ENCODE measurements at regions not wholly inside any gene's neighbourhood (a gene's known extent, or its start where the extent isn't known, plus 50 kb on each side); places are given as distances from the start of the nearest gene placed in this dataset.
"Not testable (repeated sequence)": the region's sequence is repeated elsewhere in the genome, so short reads cannot be mapped to it uniquely, and the experiment has no call there.

DNA sequence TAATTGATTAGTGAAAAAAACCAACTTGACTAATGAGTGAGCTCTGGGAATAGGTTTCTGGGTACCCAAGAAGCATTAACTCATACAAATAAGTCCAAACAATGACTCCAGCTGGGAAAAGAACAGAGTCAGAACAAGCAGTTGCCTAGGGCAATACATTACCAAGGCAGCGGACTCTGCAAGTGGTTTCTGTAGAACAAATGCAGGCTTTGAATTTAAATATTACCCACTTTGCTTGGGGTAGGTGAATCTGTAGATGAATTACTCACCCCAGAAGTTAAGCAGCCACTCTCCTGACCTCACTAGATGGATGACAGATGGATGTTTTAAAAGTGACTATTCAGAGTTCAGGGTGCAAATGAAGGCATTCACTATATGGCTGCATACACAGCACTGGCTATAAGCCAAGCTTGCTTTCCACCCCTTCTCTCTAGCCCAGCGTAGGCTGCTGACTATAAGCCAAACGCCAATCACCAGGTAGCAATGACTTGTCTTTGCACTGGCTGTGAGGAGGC, 73.1 kb upstream of the BHLHE40 start:
- Histone ChIP-seq H3K27me3 (no peaks in the 10 kb centered on the region), H3K36me3 (no peaks in the 10 kb centered on the region), H3K4me1 (no peaks in the 10 kb centered on the region), H3K9me3 (no peaks in the 10 kb centered on the region), H3K27ac (no peak overlapping the region), H3K4me3 (no peak overlapping the region)
- intact Hi-C loops (cut with DNase I): no loop called here
- DNase-seq (ENCODE audit: low spot score in 2 of 2): no peak
- TF ChIP-seq, protein P1, sequence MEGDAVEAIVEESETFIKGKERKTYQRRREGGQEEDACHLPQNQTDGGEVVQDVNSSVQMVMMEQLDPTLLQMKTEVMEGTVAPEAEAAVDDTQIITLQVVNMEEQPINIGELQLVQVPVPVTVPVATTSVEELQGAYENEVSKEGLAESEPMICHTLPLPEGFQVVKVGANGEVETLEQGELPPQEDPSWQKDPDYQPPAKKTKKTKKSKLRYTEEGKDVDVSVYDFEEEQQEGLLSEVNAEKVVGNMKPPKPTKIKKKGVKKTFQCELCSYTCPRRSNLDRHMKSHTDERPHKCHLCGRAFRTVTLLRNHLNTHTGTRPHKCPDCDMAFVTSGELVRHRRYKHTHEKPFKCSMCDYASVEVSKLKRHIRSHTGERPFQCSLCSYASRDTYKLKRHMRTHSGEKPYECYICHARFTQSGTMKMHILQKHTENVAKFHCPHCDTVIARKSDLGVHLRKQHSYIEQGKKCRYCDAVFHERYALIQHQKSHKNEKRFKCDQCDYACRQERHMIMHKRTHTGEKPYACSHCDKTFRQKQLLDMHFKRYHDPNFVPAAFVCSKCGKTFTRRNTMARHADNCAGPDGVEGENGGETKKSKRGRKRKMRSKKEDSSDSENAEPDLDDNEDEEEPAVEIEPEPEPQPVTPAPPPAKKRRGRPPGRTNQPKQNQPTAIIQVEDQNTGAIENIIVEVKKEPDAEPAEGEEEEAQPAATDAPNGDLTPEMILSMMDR (IDR thresholded peaks at IDR 0.05): no peak

DNA sequence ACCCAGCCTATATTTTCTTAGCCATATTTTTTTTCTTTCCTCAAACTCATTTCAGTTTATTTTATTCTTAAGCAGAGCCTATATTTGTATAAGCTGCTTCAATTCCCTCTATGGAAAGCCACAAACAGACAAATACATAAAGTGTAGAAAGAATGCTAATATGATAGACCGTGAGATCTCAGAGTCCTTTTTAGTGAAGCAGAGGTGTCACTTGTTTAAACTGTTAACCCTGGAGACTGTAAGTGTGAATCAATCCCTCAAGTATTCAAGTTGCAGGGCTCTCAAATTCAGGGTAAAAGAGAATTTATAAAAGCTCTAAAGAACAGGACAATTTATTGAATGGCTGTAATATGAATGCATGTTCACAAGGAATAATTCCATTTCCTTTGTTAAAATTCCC, 72.2 kb upstream of the BHLHE40 start:
- Histone ChIP-seq H3K4me1 (no peaks in the 10 kb centered on the region), H3K27me3 (no peaks in the 10 kb centered on the region), H3K4me3 (no peak overlapping the region), H3K27ac (no peak overlapping the region), H3K36me3 (no peaks in the 10 kb centered on the region), H3K9me3 (no peaks in the 10 kb centered on the region)
- TF ChIP-seq, protein P1 (IDR thresholded peaks at IDR 0.05): no peak
- no peak for DNase-seq (ENCODE audit: low spot score in 2 of 2)
- intact Hi-C loops (cut with DNase I): no loop called here

DNA sequence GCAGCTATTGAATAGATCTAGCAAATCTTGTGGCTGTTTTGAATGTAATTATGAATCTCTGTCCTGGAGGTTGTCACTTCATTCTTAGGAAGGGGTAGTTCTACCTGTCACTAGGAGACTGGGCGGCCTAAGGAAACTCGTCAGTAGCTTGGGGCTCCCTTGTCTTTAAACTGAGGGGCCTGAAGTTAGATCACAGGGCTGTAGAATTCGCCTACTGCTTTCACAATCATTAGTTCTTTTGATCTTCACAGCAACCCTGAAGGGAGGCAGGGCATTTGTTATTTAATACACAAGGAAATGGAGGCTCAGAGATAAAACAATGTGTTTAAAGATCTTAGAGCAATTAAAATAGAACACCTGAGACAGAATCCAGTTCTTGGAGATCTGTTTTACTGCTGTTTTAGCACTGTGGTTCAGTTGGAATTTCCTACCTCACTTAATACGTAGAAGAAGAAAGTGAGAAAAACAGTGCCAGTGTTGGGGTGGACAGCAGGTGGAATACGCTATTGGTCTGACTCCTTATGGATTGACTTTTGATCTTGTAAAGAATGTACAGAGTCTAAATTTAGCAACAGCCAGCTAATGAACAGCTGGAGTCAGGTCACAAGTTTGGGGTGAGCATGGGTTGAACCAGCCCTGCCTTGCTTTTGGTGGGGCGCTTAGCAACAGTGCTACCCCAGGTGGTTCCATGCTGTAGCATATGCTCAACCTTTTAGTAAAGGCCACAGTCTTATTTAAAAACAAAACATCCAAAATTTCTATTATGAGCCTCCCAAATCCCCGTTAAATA, 71.4 kb upstream of the BHLHE40 start:
- H3K36me3 ChIP-seq: no peaks in the 10 kb centered on the region
- H3K27ac ChIP-seq: no peak overlapping the region
- TF ChIP-seq, protein P1 (IDR thresholded peaks at IDR 0.05): no peak
- no peak overlapping the region for H3K4me3 ChIP-seq
- DNase-seq (ENCODE audit: low spot score in 2 of 2): no peak
- H3K4me1 ChIP-seq: no peaks in the 10 kb centered on the region
- no peaks in the 10 kb centered on the region for H3K9me3 ChIP-seq
- H3K27me3 ChIP-seq: no peaks in the 10 kb centered on the region
- intact Hi-C loops (cut with DNase I): no loop called here

DNA sequence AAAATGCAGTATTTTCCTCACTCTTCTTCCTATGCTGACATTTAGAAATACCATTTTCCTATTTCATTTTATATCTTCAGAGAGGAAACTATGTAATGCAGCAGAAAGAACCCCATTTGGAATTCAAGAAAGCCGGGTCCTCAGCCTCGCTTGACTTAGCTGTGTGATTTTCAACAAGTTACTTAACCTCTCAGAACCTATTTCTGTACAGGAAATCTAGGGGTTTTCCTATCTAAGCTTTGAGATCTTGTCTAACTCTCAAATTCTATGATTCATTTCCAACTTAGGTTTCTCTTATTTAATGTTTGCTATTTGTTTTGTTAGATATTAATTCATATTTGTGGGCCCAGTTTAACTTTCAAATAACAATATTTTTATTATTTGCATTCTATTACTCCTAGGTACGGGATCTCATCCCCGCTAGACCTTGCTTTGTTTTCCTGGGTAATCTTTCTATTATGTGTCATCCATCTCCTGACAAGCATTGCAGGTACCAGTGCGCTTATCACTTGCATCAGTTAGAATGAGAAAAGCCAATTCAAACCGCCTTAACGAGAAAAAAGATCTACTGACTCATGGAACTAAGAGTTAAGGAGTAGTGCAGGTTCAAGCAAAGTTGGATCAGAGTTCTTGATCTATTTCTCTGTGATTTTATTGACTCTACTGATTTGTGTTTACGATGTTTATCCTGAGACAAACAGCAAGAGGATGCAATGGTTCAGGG, 70.6 kb upstream of the BHLHE40 start:
- intact Hi-C loops (cut with DNase I): no loop called here
- TF ChIP-seq, protein P1 (IDR thresholded peaks at IDR 0.05): no peak

DNA sequence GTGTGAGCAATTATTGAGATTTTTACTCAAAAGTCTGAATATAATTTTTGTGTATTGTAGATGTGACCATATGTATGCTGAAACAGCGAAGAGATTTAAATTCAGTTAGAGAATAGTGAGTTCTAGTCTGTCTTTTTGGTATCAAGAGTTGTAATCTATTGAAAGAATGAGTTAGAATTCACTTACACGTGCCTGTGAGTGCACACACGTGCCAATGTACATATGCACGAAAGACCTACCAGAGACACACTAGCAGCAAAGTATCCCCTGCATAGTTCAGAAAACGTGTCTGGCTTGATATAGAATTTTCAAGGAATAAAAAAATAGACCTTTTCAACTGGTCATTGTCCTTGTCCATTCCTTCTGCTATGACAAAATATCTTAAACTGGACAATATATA, 64.8 kb upstream of the BHLHE40 start:
- TF ChIP-seq, protein P1 (IDR thresholded peaks at IDR 0.05): no peak
- H3K27ac ChIP-seq: no peak overlapping the region
- H3K36me3 ChIP-seq: no peaks in the 10 kb centered on the region
- intact Hi-C loops (cut with DNase I): no loop called here
- H3K4me3 ChIP-seq: no peak overlapping the region
- H3K27me3 ChIP-seq: no peaks in the 10 kb centered on the region
- no peaks in the 10 kb centered on the region for H3K9me3 ChIP-seq
- H3K4me1 ChIP-seq: no peaks in the 10 kb centered on the region
- no peak for DNase-seq (ENCODE audit: low spot score in 2 of 2)

More for the DNA sequence above, 70.6 kb upstream of the BHLHE40 start:
- Histone ChIP-seq H3K27ac (no peak overlapping the region), H3K9me3 (no peaks in the 10 kb centered on the region), H3K36me3 (no peaks in the 10 kb centered on the region), H3K27me3 (no peaks in the 10 kb centered on the region), H3K4me1 (no peaks in the 10 kb centered on the region), H3K4me3 (no peak overlapping the region)
- DNase-seq (ENCODE audit: low spot score in 2 of 2): no peak

DNA sequence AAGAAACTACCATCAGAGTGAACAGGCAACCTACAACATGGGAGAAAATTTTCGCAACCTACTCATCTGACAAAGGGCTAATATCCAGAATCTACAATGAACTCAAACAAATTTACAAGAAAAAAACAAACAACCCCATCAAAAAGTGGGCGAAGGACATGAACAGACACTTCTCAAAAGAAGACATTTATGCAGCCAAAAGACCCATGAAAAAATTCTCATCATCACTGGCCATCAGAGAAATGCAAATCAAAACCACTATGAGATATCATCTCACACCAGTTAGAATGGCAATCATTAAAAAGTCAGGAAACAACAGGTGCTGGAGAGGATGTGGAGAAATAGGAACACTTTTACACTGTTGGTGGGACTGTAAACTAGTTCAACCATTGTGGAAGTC, 57.6 kb upstream of the BHLHE40 start:
- H3K4me3 ChIP-seq; H3K27ac ChIP-seq; H3K27me3 ChIP-seq; H3K36me3 ChIP-seq; H3K9me3 ChIP-seq; H3K4me1 ChIP-seq; intact Hi-C loops (cut with DNase I); DNase-seq (ENCODE audit: low spot score in 2 of 2): not testable (repeated sequence)
